GM12878 (cell line): ENCODE measurements at regions not wholly inside any gene's neighbourhood (a gene's known extent, or its start where the extent isn't known, plus 50 kb on each side); places are given as distances from the start of the nearest gene placed in this dataset.

Experiments
- ATAC-seq: fragments of 200-7000 bp; cut with Tn5 transposase; 3 replicates; pipeline ENCODE4 v1.9.1; 2020; ENCODE audit warnings: mild to moderate bottlenecking, moderate library complexity
- BruUV-seq: library from RNA; stranded (reverse); fragments of 400-500 nt; replicated peaks from 2 replicates; lab custom pipeline; 2021; lab: Mats Ljungman, UMichigan
- CTCF ChIA-PET: fragments of 300-600 bp; sonication (Branson Sonifier 250); formaldehyde crosslinking; extraction: SDS; loops from one replicate; lab custom pipeline; 2021; ENCODE audit warnings: inconsistent platforms; lab: Yijun Ruan, JAX
- POLR2A ChIA-PET: fragments of 350-600 bp; formaldehyde crosslinking; extraction: SDS; loops from one replicate; lab custom pipeline; 2021; ENCODE audit warnings: inconsistent platforms; lab: Charles Lee
- RAD21 ChIA-PET: fragments of 300-600 bp; sonication (Branson Sonifier 250); formaldehyde crosslinking; loops from one replicate; lab custom pipeline; 2023; ENCODE audit warnings: antibody characterized with exemption; ENCODE audit not compliant: unreplicated experiment; lab: Charles Lee
- SMC1A ChIA-PET: fragments of 300-600 bp; sonication (Branson Sonifier 250); formaldehyde crosslinking; loops from one replicate; lab custom pipeline; 2023; ENCODE audit not compliant: unreplicated experiment, uncharacterized antibody; lab: Charles Lee
- DNase-seq: peaks from one replicate; pipeline ENCODE4 v3.0.0-alpha.2; 2011; ENCODE audit warnings: low read depth, low spot score
- FAIRE-seq: peaks from 3 replicates; lab custom pipeline; 2011; peaks lifted over from hg19 to GRCh38; lab: Jason Lieb, UNC
- H2AFZ ChIP-seq: 2 replicates; pipeline ENCODE4 v1.6.0; 2011; ENCODE audit warnings: low read depth, low read length, control low read depth; ENCODE audit not compliant: control insufficient read depth
- H3K27ac ChIP-seq: 2 replicates; pipeline ENCODE4 v1.5.1; 2011; ENCODE audit warnings: control low read depth; ENCODE audit not compliant: control insufficient read depth, insufficient read depth
- H3K27me3 ChIP-seq, 2 experiments: replicated peaks in 1 of 2; 2 replicates each; pipeline versions ENCODE4 v1.6.0 to v1.6.1; 2011; ENCODE audit warnings: low read length in 1 of 2; ENCODE audit not compliant: control insufficient read depth in 2 of 2, insufficient read depth in 2 of 2
- H3K36me3 ChIP-seq, 2 experiments: 2 replicates each; pipeline ENCODE4 v1.5.1; 2011; ENCODE audit warnings: low read length in 1 of 2; ENCODE audit not compliant: control insufficient read depth in 2 of 2, insufficient read depth in 2 of 2
- H3K4me1 ChIP-seq: 2 replicates; pipeline ENCODE4 v1.6.1; 2011; ENCODE audit warnings: mild to moderate bottlenecking, low read length, moderate library complexity, mixed read lengths; ENCODE audit not compliant: control insufficient read depth, insufficient read depth
- H3K4me2 ChIP-seq: 2 replicates; pipeline ENCODE4 v1.6.0; 2011; ENCODE audit warnings: control low read depth; ENCODE audit not compliant: control insufficient read depth, insufficient read depth
- H3K4me3 ChIP-seq: fragments of 200-600 bp; sonication (generic); 2 replicates; pipeline ENCODE4 v1.5.1; 2016
- H3K79me2 ChIP-seq: 2 replicates; pipeline ENCODE4 v1.6.0; 2011; ENCODE audit warnings: low read length; ENCODE audit not compliant: control insufficient read depth, insufficient read depth
- H3K9ac ChIP-seq: 2 replicates; pipeline ENCODE4 v1.8.0; 2011; ENCODE audit warnings: low read length, control low read depth, mixed read lengths; ENCODE audit not compliant: control insufficient read depth, insufficient read depth
- H3K9me3 ChIP-seq: replicated peaks from 3 replicates; pipeline ENCODE4 v1.5.1; 2011; ENCODE audit warnings: mild to moderate bottlenecking, low read length; ENCODE audit not compliant: control insufficient read depth, insufficient read depth
- H4K20me1 ChIP-seq: 2 replicates; pipeline ENCODE4 v1.6.0; 2011; ENCODE audit not compliant: control insufficient read depth, insufficient read depth
- ATF7 ChIP-seq: fragments of 450-650 bp; IDR thresholded peaks from 2 replicates; pipeline ENCODE4 v1.6.1; 2016; ENCODE audit warnings: low read depth, mild to moderate bottlenecking
- BMI1 ChIP-seq: fragments of 450-650 bp; IDR thresholded peaks from 2 replicates; pipeline ENCODE4 v1.6.1; 2016; ENCODE audit warnings: mild to moderate bottlenecking, moderate library complexity, borderline replicate concordance
- CHD4 ChIP-seq: fragments of 200-600 bp; sonication (generic); IDR thresholded peaks from 2 replicates; pipeline ENCODE4 v1.6.1; 2016; ENCODE audit warnings: mild to moderate bottlenecking
- CREM ChIP-seq: IDR thresholded peaks from 2 replicates; pipeline ENCODE4 v1.6.1; 2014; ENCODE audit warnings: antibody characterized with exemption, low read depth
- EZH2 ChIP-seq: IDR thresholded peaks from 2 replicates; pipeline ENCODE4 v1.6.1; 2012; ENCODE audit warnings: low read depth, mild to moderate bottlenecking, control low read depth, inconsistent platforms, low read length, borderline replicate concordance; ENCODE audit not compliant: control insufficient read depth
- FOXK2 ChIP-seq: fragments of 450-650 bp; IDR thresholded peaks from 2 replicates; pipeline ENCODE4 v1.6.1; 2017; ENCODE audit warnings: mild to moderate bottlenecking, moderate library complexity
- HDAC6 ChIP-seq: fragments of 200-600 bp; sonication (generic); IDR thresholded peaks from one replicate; pipeline ENCODE4 v1.8.0; 2017; ENCODE audit warnings: antibody characterized with exemption; ENCODE audit not compliant: unreplicated experiment
- MEF2A ChIP-seq: IDR thresholded peaks from 2 replicates; pipeline ENCODE4 v1.6.1; 2011; ENCODE audit warnings: low read depth, mild to moderate bottlenecking, low read length, moderate library complexity; ENCODE audit not compliant: insufficient read depth
- NFYA ChIP-seq: IDR thresholded peaks from 2 replicates; pipeline ENCODE4 v1.6.1; 2011; ENCODE audit warnings: low read depth, mild to moderate bottlenecking, low read length, improper control_type of control experiment, borderline replicate concordance
- POLR2A ChIP-seq: IDR thresholded peaks from 2 replicates; pipeline ENCODE4 v1.6.1; 2011; ENCODE audit warnings: low read depth, mild to moderate bottlenecking, low read length
- SMARCA5 ChIP-seq: fragments of 450-650 bp; IDR thresholded peaks from 2 replicates; pipeline ENCODE4 v1.6.1; 2017; ENCODE audit warnings: mild to moderate bottlenecking
- SRF ChIP-seq, 2 experiments: IDR thresholded peaks; 2 replicates each; pipeline ENCODE4 v1.6.1; 2011; ENCODE audit warnings: low read depth in 2 of 2, low read length in 2 of 2, mild to moderate bottlenecking in 1 of 2, moderate library complexity in 1 of 2
- SUZ12 ChIP-seq: fragments of 200-600 bp; sonication (generic); IDR thresholded peaks from one replicate; pipeline ENCODE4 v1.6.1; 2018; ENCODE audit warnings: antibody characterized with exemption, mild to moderate bottlenecking; ENCODE audit not compliant: unreplicated experiment
- TARDBP ChIP-seq: IDR thresholded peaks from 2 replicates; pipeline ENCODE4 v1.6.1; 2016; ENCODE audit warnings: borderline replicate concordance
- ZBTB11 ChIP-seq: fragments of 450-650 bp; formaldehyde crosslinking; IDR thresholded peaks from 2 replicates; pipeline ENCODE4 v1.5.0; 2022; ENCODE audit warnings: mild to moderate bottlenecking, missing genetic modification characterization
- ZNF24 ChIP-seq: fragments of 450-650 bp; IDR thresholded peaks from 2 replicates; pipeline ENCODE4 v1.6.1; 2017; ENCODE audit warnings: antibody characterized with exemption, mild to moderate bottlenecking
- ZNF274 ChIP-seq: IDR thresholded peaks from one replicate; pipeline ENCODE4 v1.8.0; 2011; ENCODE audit not compliant: insufficient read length, insufficient read depth
- ZNF622 ChIP-seq: fragments of 450-650 bp; IDR thresholded peaks from 2 replicates; pipeline ENCODE4 v1.6.1; 2017; ENCODE audit warnings: mild to moderate bottlenecking, inconsistent platforms
- ZZZ3 ChIP-seq: IDR thresholded peaks from 2 replicates; pipeline ENCODE4 v1.6.1; 2011; ENCODE audit warnings: low read depth; ENCODE audit not compliant: control insufficient read depth, insufficient read length
- WGBS: methylation state at CpG from one replicate; pipeline ENCODE4 v1.1.6; 2016; ENCODE audit warnings: low lambda C conversion rate; ENCODE audit not compliant: insufficient replicate concordance, insufficient coverage; ENCODE audit errors: missing lambda C conversion rate; 5-methylcytosine and 5-hydroxymethylcytosine counted together
- in situ Hi-C: fragments of 300-500 bp; cut with MboI; formaldehyde crosslinking; loops from 9 replicates; pipeline ENCODE4 v1.14.3; 2018; ENCODE audit warnings: mixed read lengths
- intact Hi-C: fragments of 100-400 bp; cut with micrococcal nuclease; formaldehyde crosslinking; loops from one replicate; pipeline ENCODE4 v1.14.2; 2022; ENCODE audit not compliant: unreplicated experiment

- no peak for TF ChIP-seq POLR2A
- no peak for TF ChIP-seq ZNF274
- TF ChIP-seq FOXK2 = no peak
- TF ChIP-seq ZNF622 = no peak
- TF ChIP-seq SMARCA5 = no peak
- H4K20me1 ChIP-seq = no peaks in the 10 kb centered on the region
- H3K9me3 ChIP-seq = no peaks in the 10 kb centered on the region; the same call in 2 of the 3 replicates
- ATAC-seq (no peak), FAIRE-seq (no peak), DNase-seq (no peak)
- H3K4me1 ChIP-seq = no peaks in the 10 kb centered on the region
- in situ Hi-C loops = no loop called here
- no peaks in the 10 kb centered on the region for H3K36me3 ChIP-seq
- no peak overlapping the region for H3K27ac ChIP-seq
- CTCF ChIA-PET = no interaction called here
- H3K4me2 ChIP-seq = no peak overlapping the region
- SMC1A ChIA-PET = no interaction called here
- H2AFZ ChIP-seq = no peak overlapping the region
- WGBS = 77% methylated on average over 3 of the region's 3 CpGs
- H3K27me3 ChIP-seq = no peaks in the 10 kb centered on the region
- RAD21 ChIA-PET = no interaction called here
- BruUV-seq = no TSS peak
- H3K9ac ChIP-seq = no peak overlapping the region
- no peaks in the 10 kb centered on the region for H3K79me2 ChIP-seq
- H3K4me3 ChIP-seq = no peak overlapping the region
- POLR2A ChIA-PET = no interaction called here
- intact Hi-C loops = no loop called here
These were observed 483.2 kb downstream of the FGF9 start for GRCh38 chr13:22154041-22154440.

GRCh38 chr13:22161871-22162270 lies 491.0 kb downstream of the FGF9 start:
- Histone ChIP-seq H3K4me1 (peaks cover 16% of the 10 kb centered on the region), H3K4me3 (peak overlapping the region; percentile 41; the same call in 1 of the 2 replicates), H3K27ac (peak overlapping the region; percentile 64), H3K4me2 (peak overlapping the region; percentile 82), H3K27me3 (no peaks in the 10 kb centered on the region), H2AFZ (no peak overlapping the region), H3K9ac (no peak overlapping the region), H3K36me3 (no peaks in the 10 kb centered on the region), H3K9me3 (no peaks in the 10 kb centered on the region; the same call in 1 of the 3 replicates), H3K79me2 (no peaks in the 10 kb centered on the region), H4K20me1 (no peaks in the 10 kb centered on the region)
- 1% methylated on average over 3 of the region's 3 CpGs for WGBS
- RAD21 ChIA-PET = no interaction called here
- FAIRE-seq (peak; percentile 91), DNase-seq (peak; percentile 74), ATAC-seq (peak; percentile 93)
- CTCF ChIA-PET = no interaction called here
- SMC1A ChIA-PET = no interaction called here
- BruUV-seq = no TSS peak
- POLR2A ChIA-PET = no interaction called here
- intact Hi-C loops (loop anchor here (1.0 to 10.0 kb wide), 4 partner anchors 35 to 113 kb away; no protein-coding TSS in a partner anchor), in situ Hi-C loops (no loop called here)
- no peak for TF ChIP-seq EZH2
- peak; percentile 76; the same call in 1 of the 2 replicates for TF ChIP-seq MEF2A
- TF ChIP-seq CHD4 = no peak
- peak; percentile 86 for TF ChIP-seq ATF7
- no peak for TF ChIP-seq SRF (IDR thresholded peaks at IDR 0.05; ENCODE audit: low read depth in 2 of 2, low read length in 2 of 2)
- no peak for TF ChIP-seq ZBTB11 (CRISPR knock-in tag)
- no peak for TF ChIP-seq SUZ12
- no peak for TF ChIP-seq NFYA
- TF ChIP-seq TARDBP = no peak
- TF ChIP-seq BMI1 = peak; percentile 87
- no peak for TF ChIP-seq ZZZ3
- no peak for TF ChIP-seq HDAC6
- no peak for TF ChIP-seq POLR2A
- no peak for TF ChIP-seq ZNF24
- TF ChIP-seq CREM = peak; percentile 89
